SU-DHL-6 (cell line): ENCODE measurements at regions not wholly inside any gene's neighbourhood (a gene's known extent, or its start where the extent isn't known, plus 50 kb on each side); places are given as distances from the start of the nearest gene placed in this dataset.

Experiments
- H2AFZ ChIP-seq: fragments of 200-600 bp; sonication (generic); 2 replicates; pipeline ENCODE4 v1.6.1; 2014; ENCODE audit warnings: low read depth, mild to moderate bottlenecking, moderate library complexity, mixed read lengths, antibody characterized with exemption, low read length; ENCODE audit not compliant: severe bottlenecking
- H3F3A ChIP-seq: fragments of 200-600 bp; shearing (Covaris generic); 2 replicates; pipeline ENCODE4 v1.6.0; 2016; ENCODE audit warnings: antibody characterized with exemption, mild to moderate bottlenecking; ENCODE audit not compliant: insufficient read depth
- H3K27ac ChIP-seq: fragments of 200-600 bp; sonication (generic); 2 replicates; pipeline ENCODE4 v1.5.1; 2016; ENCODE audit warnings: low read depth, mild to moderate bottlenecking, low read length, moderate library complexity, mixed read lengths
- H3K27me3 ChIP-seq: fragments of 200-600 bp; sonication (generic), shearing (Covaris generic); 2 replicates; pipeline ENCODE4 v1.6.0; 2014; ENCODE audit warnings: mild to moderate bottlenecking, low read length
- H3K36me3 ChIP-seq: fragments of 200-600 bp; sonication (generic); 2 replicates; pipeline ENCODE4 v1.6.1; 2014; ENCODE audit warnings: mild to moderate bottlenecking, low read length, mixed read lengths
- H3K4me2 ChIP-seq: fragments of 300-600, 200-600 bp; shearing (Covaris generic), sonication (generic); 2 replicates; pipeline ENCODE4 v1.6.0; 2014; ENCODE audit warnings: low read length, low read depth, mild to moderate bottlenecking; ENCODE audit not compliant: poor library complexity, severe bottlenecking
- H3K4me3 ChIP-seq: fragments of 200-600 bp; sonication (generic); 2 replicates; pipeline ENCODE4 v1.5.1; 2014; ENCODE audit warnings: antibody characterized with exemption, low read length, mild to moderate bottlenecking, mixed read lengths; ENCODE audit not compliant: insufficient read depth, poor library complexity, severe bottlenecking
- H3K79me2 ChIP-seq: fragments of 200-600 bp; sonication (generic); 2 replicates; pipeline ENCODE4 v1.6.1; 2014; ENCODE audit warnings: mild to moderate bottlenecking, low read length, moderate library complexity; ENCODE audit not compliant: insufficient read depth
- H3K9ac ChIP-seq: fragments of 200-600 bp; sonication (generic); 2 replicates; pipeline ENCODE4 v1.7.0; 2014; ENCODE audit warnings: mild to moderate bottlenecking, low read length
- H3K9me2 ChIP-seq: fragments of 200-600 bp; sonication (generic); replicated peaks from 2 replicates; pipeline ENCODE4 v1.6.1; 2014; ENCODE audit warnings: low read length; ENCODE audit not compliant: insufficient read depth
- H3K9me3 ChIP-seq: fragments of 200-600 bp; sonication (generic); 2 replicates; pipeline ENCODE4 v1.6.1; 2014; ENCODE audit warnings: low read length, mixed read lengths; ENCODE audit not compliant: insufficient read depth
- H4K20me1 ChIP-seq: fragments of 200-600 bp; sonication (generic); 2 replicates; pipeline ENCODE4 v1.6.1; 2014; ENCODE audit warnings: low read depth, mild to moderate bottlenecking, antibody characterized with exemption, low read length, moderate library complexity, mixed read lengths
- CTCF ChIP-seq: fragments of 200-600 bp; sonication (generic); IDR thresholded peaks from one replicate; pipeline ENCODE4 v1.5.1; 2017; ENCODE audit warnings: antibody characterized with exemption, mild to moderate bottlenecking, low read length, moderate library complexity; ENCODE audit not compliant: insufficient read depth, poor library complexity, severe bottlenecking
- EZH2phosphoT487 ChIP-seq: fragments of 200-600 bp; sonication (generic), shearing (Covaris generic); conservative IDR thresholded peaks from 2 replicates; pipeline ENCODE4 v1.6.1; 2018; ENCODE audit warnings: mild to moderate bottlenecking, antibody characterized with exemption, low read length, moderate library complexity, mixed read lengths

GRCh38 chr6:138580801-138581200 lies 81.5 kb upstream of the NHSL1 start:
- H3K4me3 ChIP-seq, result no peak overlapping the region
- H4K20me1 ChIP-seq, result no peaks in the 10 kb centered on the region
- H3F3A ChIP-seq, result no peaks in the 10 kb centered on the region
- no peaks in the 10 kb centered on the region for H3K36me3 ChIP-seq
- H3K4me2 ChIP-seq, result no peak overlapping the region
- TF ChIP-seq CTCF (no peak), EZH2phosphoT487 (no peak)
- H3K27me3 ChIP-seq, result no peaks in the 10 kb centered on the region
- no peaks in the 10 kb centered on the region for H3K79me2 ChIP-seq
- no peak overlapping the region for H2AFZ ChIP-seq
- no peaks in the 10 kb centered on the region for H3K9me2 ChIP-seq
- no peaks in the 10 kb centered on the region for H3K9me3 ChIP-seq
- H3K9ac ChIP-seq, result no peak overlapping the region
- no peak overlapping the region for H3K27ac ChIP-seq

- no peak for TF ChIP-seq CTCF
- no peak for TF ChIP-seq EZH2phosphoT487
- H3K9me2 ChIP-seq, result no peaks in the 10 kb centered on the region
- no peak overlapping the region for H3K4me2 ChIP-seq
- no peaks in the 10 kb centered on the region for H3F3A ChIP-seq
- no peaks in the 10 kb centered on the region for H3K9me3 ChIP-seq
- no peaks in the 10 kb centered on the region for H3K36me3 ChIP-seq
- H4K20me1 ChIP-seq, result no peaks in the 10 kb centered on the region
- no peak overlapping the region for H3K27ac ChIP-seq
- no peaks in the 10 kb centered on the region for H3K79me2 ChIP-seq
- no peak overlapping the region for H3K4me3 ChIP-seq
- H3K9ac ChIP-seq, result no peak overlapping the region
- H2AFZ ChIP-seq, result no peak overlapping the region
- no peaks in the 10 kb centered on the region for H3K27me3 ChIP-seq
Observed at GRCh38 chr6:138582573-138582972, 83.3 kb upstream of the NHSL1 start.

GRCh38 chr6:138586638-138587037 lies 87.3 kb upstream of the NHSL1 start:
- no peaks in the 10 kb centered on the region for H4K20me1 ChIP-seq
- H3K36me3 ChIP-seq, result no peaks in the 10 kb centered on the region
- H3K79me2 ChIP-seq, result no peaks in the 10 kb centered on the region
- H2AFZ ChIP-seq, result no peak overlapping the region
- H3K27me3 ChIP-seq, result no peaks in the 10 kb centered on the region
- no peak overlapping the region for H3K27ac ChIP-seq
- no peaks in the 10 kb centered on the region for H3K9me2 ChIP-seq
- H3F3A ChIP-seq, result no peaks in the 10 kb centered on the region
- no peak overlapping the region for H3K4me2 ChIP-seq
- no peak overlapping the region for H3K4me3 ChIP-seq
- H3K9me3 ChIP-seq, result no peaks in the 10 kb centered on the region
- TF ChIP-seq EZH2phosphoT487, result no peak
- TF ChIP-seq CTCF, result no peak
- H3K9ac ChIP-seq, result no peak overlapping the region
